ENCODE measurements at regions not wholly inside any gene's neighbourhood (a gene's known extent, or its start where the extent isn't known, plus 50 kb on each side); places are given as distances from the start of the nearest gene placed in this dataset.
"Not testable (repeated sequence)": the region's sequence is repeated elsewhere in the genome, so short reads cannot be mapped to it uniquely, and the experiment has no call there.

DNA sequence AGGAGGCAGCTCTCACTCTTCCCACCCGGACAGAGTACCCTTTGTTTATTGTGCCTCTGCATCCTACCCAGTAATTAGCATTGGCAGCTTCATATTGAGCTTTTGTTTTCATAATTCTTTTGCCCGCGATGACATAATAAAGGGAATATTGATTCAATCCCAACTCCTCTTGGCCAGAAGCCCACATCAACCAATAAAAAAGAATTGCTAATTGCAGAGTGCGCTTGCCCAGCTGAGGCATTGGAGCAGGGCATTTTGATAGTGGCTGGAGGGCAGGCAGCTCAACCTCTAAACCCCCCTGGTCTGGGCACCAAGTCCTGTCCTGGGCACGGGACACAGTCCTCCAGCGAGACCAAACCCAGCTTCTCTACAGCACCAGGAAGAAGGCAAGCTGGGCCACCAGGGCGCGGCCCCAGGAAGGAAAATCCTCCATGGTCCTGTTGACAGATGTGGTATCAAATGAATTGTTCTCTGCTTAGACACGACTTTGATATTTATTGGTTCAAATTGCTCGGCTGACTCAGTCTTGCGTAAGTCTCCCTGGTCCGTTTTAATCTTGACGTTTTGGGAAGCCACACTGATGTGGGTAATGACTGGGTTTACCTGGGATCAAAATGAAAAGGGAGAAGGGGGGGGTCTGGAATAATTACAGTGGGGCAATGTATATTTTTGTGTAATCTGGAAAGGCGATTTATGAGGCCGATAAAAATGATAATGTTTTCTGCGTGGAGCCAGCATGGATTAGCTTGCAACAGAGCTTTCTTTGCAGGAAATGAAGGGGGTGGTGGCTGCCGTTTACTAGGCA is 220.7 kb upstream of the MSX2 start:
- 60 to 66% methylated on average over 17 of the region's 17 CpGs for WGBS, 2 donors
- H3K4me3 ChIP-seq = no peak overlapping the region
- H3K27ac ChIP-seq (ENCODE audit: low read depth in 1 of 2, low read length in 1 of 2) = no peak overlapping the region
- H3K9me3 ChIP-seq (ENCODE audit: control insufficient read depth in 4 of 4, insufficient read depth in 3 of 4, low read length in 3 of 4) = peaks cover 0 to 5% (median 0%) of the 10 kb centered on the region in 4 donors
- peaks cover 0 to 4% (median 0%) of the 10 kb centered on the region in 5 donors for H3K4me1 ChIP-seq (ENCODE audit: control insufficient read depth in 5 of 5, insufficient read depth in 5 of 5, low read length in 5 of 5)
- ATAC-seq (ENCODE audit: insufficient read depth, low FRiP score) (no peak), DNase-seq (peak in 1 of 3 donors; percentile 31)
- no peak for TF ChIP-seq CTCF (IDR thresholded peaks at IDR 0.05; ENCODE audit: control extremely low read depth, extremely low read depth)
- H3K27me3 ChIP-seq (ENCODE audit: control insufficient read depth in 3 of 3, insufficient read depth in 3 of 3, low read length in 2 of 3) = peaks cover 0 to 22% (median 2%) of the 10 kb centered on the region in 3 donors
- no peaks in the 10 kb centered on the region for H3K36me3 ChIP-seq (ENCODE audit: control insufficient read depth in 4 of 4, insufficient read depth in 4 of 4, low read length in 4 of 4)
- peak overlapping the region in 1 of 2 donors; percentile 17 for H3K9ac ChIP-seq (ENCODE audit: insufficient read depth in 1 of 2, low read length in 2 of 2)

GRCh38 chr5:174504266-174504726 is 220.1 kb upstream of the MSX2 start:
- Histone ChIP-seq H3K9ac (ENCODE audit: insufficient read depth in 1 of 2, low read length in 2 of 2) (peak overlapping the region in 1 of 2 donors; percentile 17), H3K4me3 (no peak overlapping the region), H3K9me3 (ENCODE audit: control insufficient read depth in 4 of 4, insufficient read depth in 3 of 4, low read length in 3 of 4) (no peaks in the 10 kb centered on the region), H3K4me1 (ENCODE audit: control insufficient read depth in 5 of 5, insufficient read depth in 5 of 5, low read length in 5 of 5) (peaks cover 0 to 4% (median 0%) of the 10 kb centered on the region in 5 donors), H3K27me3 (ENCODE audit: control insufficient read depth in 3 of 3, insufficient read depth in 3 of 3, low read length in 2 of 3) (peaks cover 0 to 28% (median 2%) of the 10 kb centered on the region in 3 donors), H3K27ac (ENCODE audit: low read depth in 1 of 2, low read length in 1 of 2) (no peak overlapping the region), H3K36me3 (ENCODE audit: control insufficient read depth in 4 of 4, insufficient read depth in 4 of 4, low read length in 4 of 4) (no peaks in the 10 kb centered on the region)
- 51 to 63% methylated on average over 9 of the region's 9 CpGs for WGBS, 2 donors
- ATAC-seq (ENCODE audit: insufficient read depth, low FRiP score) (no peak), DNase-seq (no peak)
- no peak for TF ChIP-seq CTCF (IDR thresholded peaks at IDR 0.05; ENCODE audit: control extremely low read depth, extremely low read depth)

- WGBS, 2 donors = 58 to 76% methylated on average over 4 of the region's 4 CpGs
- H3K27me3 ChIP-seq (ENCODE audit: control insufficient read depth in 3 of 3, insufficient read depth in 3 of 3, low read length in 2 of 3) = peaks cover 0 to 33% (median 2%) of the 10 kb centered on the region in 3 donors
Observed at GRCh38 chr5:174505621-174506020, 218.8 kb upstream of the MSX2 start.

GRCh38 chr5:174510782-174511453 is 213.5 kb upstream of the MSX2 start:
- not testable (repeated sequence) for DNase-seq; H3K9me3 ChIP-seq (ENCODE audit: control insufficient read depth in 4 of 4, insufficient read depth in 3 of 4, low read length in 3 of 4); H3K4me3 ChIP-seq; H3K36me3 ChIP-seq (ENCODE audit: control insufficient read depth in 4 of 4, insufficient read depth in 4 of 4, low read length in 4 of 4); H3K4me1 ChIP-seq (ENCODE audit: control insufficient read depth in 5 of 5, insufficient read depth in 5 of 5, low read length in 5 of 5); H3K9ac ChIP-seq (ENCODE audit: insufficient read depth in 1 of 2, low read length in 2 of 2); H3K27ac ChIP-seq (ENCODE audit: low read depth in 1 of 2, low read length in 1 of 2); ATAC-seq (ENCODE audit: insufficient read depth, low FRiP score)
- H3K27me3 ChIP-seq (ENCODE audit: control insufficient read depth in 3 of 3, insufficient read depth in 3 of 3, low read length in 2 of 3) = peaks cover 0 to 38% (median 0%) of the 10 kb centered on the region in 3 donors
- WGBS, 2 donors = 76 to 89% methylated on average over 11 of the region's 11 CpGs

More at GRCh38 chr5:174505621-174506020, 218.8 kb upstream of the MSX2 start:
- no peak overlapping the region for H3K4me3 ChIP-seq
- TF ChIP-seq CTCF (IDR thresholded peaks at IDR 0.05; ENCODE audit: control extremely low read depth, extremely low read depth) = no peak
- DNase-seq (no peak), ATAC-seq (ENCODE audit: insufficient read depth, low FRiP score) (no peak)
- H3K9ac ChIP-seq (ENCODE audit: insufficient read depth in 1 of 2, low read length in 2 of 2) = no peak overlapping the region
- H3K9me3 ChIP-seq (ENCODE audit: control insufficient read depth in 4 of 4, insufficient read depth in 3 of 4, low read length in 3 of 4) = no peaks in the 10 kb centered on the region
- H3K27ac ChIP-seq (ENCODE audit: low read depth in 1 of 2, low read length in 1 of 2) = no peak overlapping the region
- peaks cover 0 to 4% (median 0%) of the 10 kb centered on the region in 5 donors for H3K4me1 ChIP-seq (ENCODE audit: control insufficient read depth in 5 of 5, insufficient read depth in 5 of 5, low read length in 5 of 5)
- H3K36me3 ChIP-seq (ENCODE audit: control insufficient read depth in 4 of 4, insufficient read depth in 4 of 4, low read length in 4 of 4) = no peaks in the 10 kb centered on the region
